Naive B cell (primary cell): ENCODE measurements at regions not wholly inside any gene's neighbourhood (a gene's known extent, or its start where the extent isn't known, plus 50 kb on each side); places are given as distances from the start of the nearest gene placed in this dataset.

Source experiments
- ATAC-seq, 2 donors: fragments of 150-1000 bp; cut with Tn5 transposase; 2 replicates each; pipeline ENCODE4 v1.10.0; 2021; ENCODE audit warnings: low read depth in 2 of 2, mild to moderate bottlenecking in 2 of 2, moderate library complexity in 2 of 2
- DNase-seq: peaks from one replicate; pipeline ENCODE4 v3.0.0; 2022
- H3K27ac Mint-ChIP-seq, 6 donors: one replicate each; pipeline ENCODE4 v1.8.0; 2020 to 2022; ENCODE audit warnings: mild to moderate bottlenecking in 6 of 6, mixed read lengths in 6 of 6, moderate library complexity in 5 of 6, inconsistent platforms in 2 of 6
- H3K27me3 Mint-ChIP-seq, 3 donors: one replicate each; pipeline ENCODE4 v1.8.0; 2021 to 2022; ENCODE audit warnings: mixed read lengths in 3 of 3, mild to moderate bottlenecking in 1 of 3
- H3K36me3 Mint-ChIP-seq, 2 donors: one replicate each; pipeline ENCODE4 v1.8.0; 2020 to 2022; ENCODE audit warnings: mixed read lengths in 2 of 2, inconsistent platforms in 1 of 2, mild to moderate bottlenecking in 1 of 2
- H3K4me1 Mint-ChIP-seq, 3 donors: one replicate each; pipeline ENCODE4 v1.8.0; 2020 to 2022; ENCODE audit warnings: mixed read lengths in 3 of 3, inconsistent platforms in 1 of 3, mild to moderate bottlenecking in 1 of 3, moderate library complexity in 1 of 3
- H3K4me3 Mint-ChIP-seq, 8 donors: one replicate each; pipeline ENCODE4 v1.8.0; 2020 to 2022; ENCODE audit warnings: mild to moderate bottlenecking in 8 of 8, mixed read lengths in 8 of 8, moderate library complexity in 8 of 8, inconsistent platforms in 2 of 8
- H3K9me3 Mint-ChIP-seq, 7 donors: one replicate each; pipeline ENCODE4 v1.8.0; 2020 to 2022; ENCODE audit warnings: mixed read lengths in 7 of 7, mild to moderate bottlenecking in 5 of 7, inconsistent platforms in 2 of 7, moderate library complexity in 1 of 7

DNA sequence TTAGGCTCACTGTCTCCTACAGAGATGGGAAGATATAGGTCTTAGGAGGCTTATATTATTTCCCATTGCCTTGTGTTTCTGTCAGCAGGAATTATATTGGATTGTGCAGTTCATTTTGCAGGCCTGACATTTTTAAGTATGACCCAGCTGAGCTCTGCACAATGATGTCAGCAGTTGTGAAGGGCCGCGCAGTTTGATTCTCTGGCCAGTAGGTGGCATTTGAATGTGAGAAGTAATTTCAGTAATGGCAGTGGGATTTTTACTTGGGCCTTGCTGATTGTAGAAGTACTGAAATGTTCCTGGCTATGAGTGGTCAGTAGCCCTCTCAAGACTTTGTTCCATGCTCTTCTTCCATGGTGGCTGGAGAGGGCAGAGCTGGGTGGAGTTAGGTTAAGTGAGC lies 247.2 kb upstream of the MTMR8 start:
- H3K27me3 Mint-ChIP-seq = no peaks in the 10 kb centered on the region
- H3K36me3 Mint-ChIP-seq = no peaks in the 10 kb centered on the region
- H3K4me3 Mint-ChIP-seq = no peak overlapping the region
- peaks cover 0 to 18% (median 10%) of the 10 kb centered on the region in 7 donors for H3K9me3 Mint-ChIP-seq
- no peak for DNase-seq
- H3K4me1 Mint-ChIP-seq = peaks cover 0 to 4% (median 0%) of the 10 kb centered on the region in 3 donors
- peak overlapping the region in 1 of 6 donors; percentile 79 for H3K27ac Mint-ChIP-seq
- no peak for ATAC-seq
